ENCODE measurements at regions not wholly inside any gene's neighbourhood (a gene's known extent, or its start where the extent isn't known, plus 50 kb on each side); places are given as distances from the start of the nearest gene placed in this dataset.

GRCh38 chr1:106677721-106678120 lies 378.8 kb upstream of the PRMT6 start:
- TF ChIP-seq, protein P1, sequence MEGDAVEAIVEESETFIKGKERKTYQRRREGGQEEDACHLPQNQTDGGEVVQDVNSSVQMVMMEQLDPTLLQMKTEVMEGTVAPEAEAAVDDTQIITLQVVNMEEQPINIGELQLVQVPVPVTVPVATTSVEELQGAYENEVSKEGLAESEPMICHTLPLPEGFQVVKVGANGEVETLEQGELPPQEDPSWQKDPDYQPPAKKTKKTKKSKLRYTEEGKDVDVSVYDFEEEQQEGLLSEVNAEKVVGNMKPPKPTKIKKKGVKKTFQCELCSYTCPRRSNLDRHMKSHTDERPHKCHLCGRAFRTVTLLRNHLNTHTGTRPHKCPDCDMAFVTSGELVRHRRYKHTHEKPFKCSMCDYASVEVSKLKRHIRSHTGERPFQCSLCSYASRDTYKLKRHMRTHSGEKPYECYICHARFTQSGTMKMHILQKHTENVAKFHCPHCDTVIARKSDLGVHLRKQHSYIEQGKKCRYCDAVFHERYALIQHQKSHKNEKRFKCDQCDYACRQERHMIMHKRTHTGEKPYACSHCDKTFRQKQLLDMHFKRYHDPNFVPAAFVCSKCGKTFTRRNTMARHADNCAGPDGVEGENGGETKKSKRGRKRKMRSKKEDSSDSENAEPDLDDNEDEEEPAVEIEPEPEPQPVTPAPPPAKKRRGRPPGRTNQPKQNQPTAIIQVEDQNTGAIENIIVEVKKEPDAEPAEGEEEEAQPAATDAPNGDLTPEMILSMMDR (IDR thresholded peaks at IDR 0.05) = no peak
- no peaks in the 10 kb centered on the region for H3K27me3 ChIP-seq
- DNase-seq = no peak

DNA sequence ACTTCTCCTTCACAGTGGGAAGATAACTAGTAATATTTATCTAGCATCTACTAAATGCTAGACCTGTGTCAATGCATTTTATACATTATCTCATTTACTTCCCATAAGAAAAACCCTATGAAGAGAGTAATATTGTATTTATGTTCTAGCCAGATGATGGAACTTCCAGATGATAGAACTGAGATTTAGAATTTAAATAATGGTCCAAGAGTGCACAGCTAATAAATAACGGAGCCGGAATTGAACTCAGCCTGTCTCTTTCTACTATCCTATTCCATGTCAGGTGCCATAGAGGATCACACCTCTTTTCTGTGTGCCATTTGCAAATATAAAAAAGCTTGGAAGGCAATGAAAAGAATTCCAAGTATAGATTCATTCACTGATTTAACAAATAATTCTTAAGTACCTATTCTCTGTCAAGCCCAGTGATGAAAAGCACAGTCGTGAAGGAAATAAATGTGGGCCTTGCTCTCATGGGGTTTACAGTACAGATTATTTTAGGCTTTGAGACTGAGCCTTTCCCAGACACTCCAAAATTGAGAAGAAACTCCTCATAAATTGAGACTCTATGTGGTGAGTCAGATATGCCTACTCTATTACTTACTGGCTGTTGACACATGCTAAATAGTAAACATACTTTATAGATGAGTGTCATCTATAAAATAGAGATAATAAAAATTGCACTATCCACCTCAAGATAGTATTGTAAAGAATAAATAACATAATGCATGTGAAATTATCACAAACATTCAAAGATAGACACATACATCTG lies 378.0 kb upstream of the PRMT6 start:
- Histone ChIP-seq H3K27ac (no peak overlapping the region), H3K9me3 (no peaks in the 10 kb centered on the region), H3K36me3 (no peaks in the 10 kb centered on the region), H3K27me3 (no peaks in the 10 kb centered on the region), H3K4me3 (no peak overlapping the region), H3K4me1 (no peaks in the 10 kb centered on the region)
- DNase-seq (no peak), ATAC-seq (no peak)
- intact Hi-C loops (cut with DNase I) = no loop called here
- TF ChIP-seq, protein P1 (IDR thresholded peaks at IDR 0.05) = no peak

More at GRCh38 chr1:106677721-106678120, 378.8 kb upstream of the PRMT6 start:
- no peak for ATAC-seq
- Histone ChIP-seq H3K4me1 (no peaks in the 10 kb centered on the region), H3K9me3 (no peaks in the 10 kb centered on the region), H3K36me3 (no peaks in the 10 kb centered on the region), H3K4me3 (no peak overlapping the region), H3K27ac (no peak overlapping the region)
- intact Hi-C loops (cut with DNase I) = no loop called here

- Histone ChIP-seq H3K27me3 (no peaks in the 10 kb centered on the region), H3K36me3 (no peaks in the 10 kb centered on the region), H3K9me3 (no peaks in the 10 kb centered on the region), H3K4me1 (no peaks in the 10 kb centered on the region), H3K27ac (no peak overlapping the region), H3K4me3 (no peak overlapping the region)
- TF ChIP-seq, protein P1 (IDR thresholded peaks at IDR 0.05) = no peak
- ATAC-seq (no peak), DNase-seq (no peak)
- intact Hi-C loops (cut with DNase I) = no loop called here
These were observed 376.3 kb upstream of the PRMT6 start for GRCh38 chr1:106680216-106680615.

GRCh38 chr1:106680776-106681344 lies 375.6 kb upstream of the PRMT6 start:
- ATAC-seq = peak; percentile 54
- Histone ChIP-seq H3K4me3 (no peak overlapping the region), H3K4me1 (no peaks in the 10 kb centered on the region), H3K27ac (no peak overlapping the region), H3K27me3 (no peaks in the 10 kb centered on the region), H3K36me3 (no peaks in the 10 kb centered on the region), H3K9me3 (no peaks in the 10 kb centered on the region)
- DNase-seq = no peak
- TF ChIP-seq, protein P1 (IDR thresholded peaks at IDR 0.05) = no peak
- intact Hi-C loops (cut with DNase I) = no loop called here

GRCh38 chr1:106681939-106682522 lies 374.4 kb upstream of the PRMT6 start:
- no peaks in the 10 kb centered on the region for H3K36me3 ChIP-seq
- H3K27me3 ChIP-seq = no peaks in the 10 kb centered on the region
- ATAC-seq (no peak), DNase-seq (no peak)
- H3K4me1 ChIP-seq = no peaks in the 10 kb centered on the region
- intact Hi-C loops (cut with DNase I) = no loop called here
- H3K27ac ChIP-seq = no peak overlapping the region
- TF ChIP-seq, protein P1 (IDR thresholded peaks at IDR 0.05) = no peak
- H3K9me3 ChIP-seq = no peaks in the 10 kb centered on the region
- H3K4me3 ChIP-seq = no peak overlapping the region

Measured in upper lobe of right lung (tissue), 1 donor.